ENCODE measurements at regions not wholly inside any gene's neighbourhood (a gene's known extent, or its start where the extent isn't known, plus 50 kb on each side); places are given as distances from the start of the nearest gene placed in this dataset.
A peak's percentile ranks its signal among the peaks of the same experiment; 100 is the strongest.

DNA sequence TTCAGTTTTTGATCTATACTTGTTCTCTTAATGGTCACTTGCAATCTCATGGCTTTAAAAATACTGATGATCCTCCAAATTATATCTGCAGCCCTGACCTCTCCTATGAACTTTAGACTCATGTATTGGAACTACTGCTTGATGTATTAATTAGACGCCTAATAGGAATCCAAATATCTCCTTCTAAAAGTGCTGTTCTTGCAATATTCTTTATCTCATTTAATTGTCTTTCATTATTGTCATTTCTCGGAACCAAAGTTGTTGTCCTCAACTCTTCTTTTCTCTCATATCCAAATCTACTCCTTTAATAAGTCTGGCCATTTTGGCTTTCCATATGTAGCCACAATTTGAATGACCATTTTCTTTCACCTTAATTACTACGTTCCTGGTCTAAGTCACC lies 907.6 kb upstream of the SEL1L start:
- no peak for DNase-seq (ENCODE audit: unreplicated experiment)
- Mint-ChIP-seq H3K4me1 (ENCODE audit: insufficient read depth, unreplicated experiment) (no peaks in the 10 kb centered on the region), H3K9me3 (ENCODE audit: unreplicated experiment) (peaks cover 19% of the 10 kb centered on the region), H3K27me3 (ENCODE audit: insufficient read depth, unreplicated experiment) (no peaks in the 10 kb centered on the region), H3K27ac (ENCODE audit: low read depth, unreplicated experiment) (no peak overlapping the region), H3K36me3 (ENCODE audit: insufficient read depth, unreplicated experiment) (no peaks in the 10 kb centered on the region), H3K4me3 (ENCODE audit: unreplicated experiment) (no peak overlapping the region)
- TF ChIP-seq, protein P1, sequence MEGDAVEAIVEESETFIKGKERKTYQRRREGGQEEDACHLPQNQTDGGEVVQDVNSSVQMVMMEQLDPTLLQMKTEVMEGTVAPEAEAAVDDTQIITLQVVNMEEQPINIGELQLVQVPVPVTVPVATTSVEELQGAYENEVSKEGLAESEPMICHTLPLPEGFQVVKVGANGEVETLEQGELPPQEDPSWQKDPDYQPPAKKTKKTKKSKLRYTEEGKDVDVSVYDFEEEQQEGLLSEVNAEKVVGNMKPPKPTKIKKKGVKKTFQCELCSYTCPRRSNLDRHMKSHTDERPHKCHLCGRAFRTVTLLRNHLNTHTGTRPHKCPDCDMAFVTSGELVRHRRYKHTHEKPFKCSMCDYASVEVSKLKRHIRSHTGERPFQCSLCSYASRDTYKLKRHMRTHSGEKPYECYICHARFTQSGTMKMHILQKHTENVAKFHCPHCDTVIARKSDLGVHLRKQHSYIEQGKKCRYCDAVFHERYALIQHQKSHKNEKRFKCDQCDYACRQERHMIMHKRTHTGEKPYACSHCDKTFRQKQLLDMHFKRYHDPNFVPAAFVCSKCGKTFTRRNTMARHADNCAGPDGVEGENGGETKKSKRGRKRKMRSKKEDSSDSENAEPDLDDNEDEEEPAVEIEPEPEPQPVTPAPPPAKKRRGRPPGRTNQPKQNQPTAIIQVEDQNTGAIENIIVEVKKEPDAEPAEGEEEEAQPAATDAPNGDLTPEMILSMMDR (IDR thresholded peaks at IDR 0.05; ENCODE audit: unreplicated experiment): no peak
- BruUV-seq (replicated peaks): no TSS peak
- POLR2A ChIA-PET: no interaction called here
- CTCF ChIA-PET: no interaction called here
- intact Hi-C loops (cut with micrococcal nuclease): no loop called here

- no peak overlapping the region for H3K27ac Mint-ChIP-seq (ENCODE audit: low read depth, unreplicated experiment)
- intact Hi-C loops (cut with micrococcal nuclease): no loop called here
Measured at GRCh38 chr14:82445810-82446570, 912.3 kb upstream of the SEL1L start.

DNA sequence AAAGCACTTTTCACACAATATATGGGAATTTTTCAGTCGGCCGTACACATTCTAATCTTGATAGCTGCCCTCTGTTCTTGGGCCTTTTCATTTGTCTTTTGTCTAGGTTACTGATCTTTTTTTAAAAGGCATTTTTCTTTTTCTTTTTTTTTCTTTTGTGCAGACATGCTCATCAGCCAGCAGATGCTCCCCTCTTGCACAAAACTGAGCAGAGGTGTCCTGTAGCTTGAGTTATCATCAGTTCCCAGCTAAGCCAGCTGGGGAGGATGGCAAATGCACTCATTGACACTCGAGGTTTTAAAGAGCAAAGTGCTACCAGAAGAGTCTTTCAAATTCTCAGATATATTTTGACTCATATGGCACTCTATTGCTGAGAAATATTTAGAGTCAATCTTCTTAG lies 913.9 kb upstream of the SEL1L start:
- TF ChIP-seq, protein P1 (IDR thresholded peaks at IDR 0.05; ENCODE audit: unreplicated experiment): no peak
- no peak overlapping the region for H3K4me3 Mint-ChIP-seq (ENCODE audit: unreplicated experiment)
- BruUV-seq (replicated peaks): no TSS peak
- intact Hi-C loops (cut with micrococcal nuclease): no loop called here
- peaks cover 5% of the 10 kb centered on the region for H3K9me3 Mint-ChIP-seq (ENCODE audit: unreplicated experiment)
- no peaks in the 10 kb centered on the region for H3K27me3 Mint-ChIP-seq (ENCODE audit: insufficient read depth, unreplicated experiment)
- POLR2A ChIA-PET: no interaction called here
- CTCF ChIA-PET: interaction anchor here (0.6 to 0.7 kb wide), 4 partner anchors 10 to 818 kb away, joined by 3 read pairs; no protein-coding TSS in a partner anchor
- H3K36me3 Mint-ChIP-seq (ENCODE audit: insufficient read depth, unreplicated experiment): no peaks in the 10 kb centered on the region
- H3K4me1 Mint-ChIP-seq (ENCODE audit: insufficient read depth, unreplicated experiment): no peaks in the 10 kb centered on the region
- peak; percentile 3 for DNase-seq (ENCODE audit: unreplicated experiment)
- H3K27ac Mint-ChIP-seq (ENCODE audit: low read depth, unreplicated experiment): no peak overlapping the region

More at GRCh38 chr14:82445810-82446570, 912.3 kb upstream of the SEL1L start:
- no TSS peak for BruUV-seq (replicated peaks)
- no peak for DNase-seq (ENCODE audit: unreplicated experiment)
- CTCF ChIA-PET: interaction anchor here (0.5 kb wide), 1 partner anchor 178 kb away, joined by 5 read pairs; no protein-coding TSS in a partner anchor
- Mint-ChIP-seq H3K9me3 (ENCODE audit: unreplicated experiment) (peaks cover 10% of the 10 kb centered on the region), H3K4me1 (ENCODE audit: insufficient read depth, unreplicated experiment) (no peaks in the 10 kb centered on the region), H3K4me3 (ENCODE audit: unreplicated experiment) (no peak overlapping the region), H3K36me3 (ENCODE audit: insufficient read depth, unreplicated experiment) (no peaks in the 10 kb centered on the region), H3K27me3 (ENCODE audit: insufficient read depth, unreplicated experiment) (no peaks in the 10 kb centered on the region)
- POLR2A ChIA-PET: no interaction called here
- TF ChIP-seq, protein P1 (IDR thresholded peaks at IDR 0.05; ENCODE audit: unreplicated experiment): no peak

GRCh38 chr14:82449926-82450468 lies 916.3 kb upstream of the SEL1L start:
- Mint-ChIP-seq H3K4me3 (ENCODE audit: unreplicated experiment) (no peak overlapping the region), H3K27me3 (ENCODE audit: insufficient read depth, unreplicated experiment) (no peaks in the 10 kb centered on the region), H3K9me3 (ENCODE audit: unreplicated experiment) (peaks cover 7% of the 10 kb centered on the region), H3K36me3 (ENCODE audit: insufficient read depth, unreplicated experiment) (no peaks in the 10 kb centered on the region), H3K27ac (ENCODE audit: low read depth, unreplicated experiment) (no peak overlapping the region), H3K4me1 (ENCODE audit: insufficient read depth, unreplicated experiment) (no peaks in the 10 kb centered on the region)
- intact Hi-C loops (cut with micrococcal nuclease): no loop called here
- ChIA-PET CTCF (no interaction called here), POLR2A (interaction anchor here (0.6 kb wide), 1 partner anchor 20 kb away, joined by 4 read pairs; no protein-coding TSS in a partner anchor)
- no peak for DNase-seq (ENCODE audit: unreplicated experiment)
- no TSS peak for BruUV-seq (replicated peaks)
- TF ChIP-seq, protein P1 (IDR thresholded peaks at IDR 0.05; ENCODE audit: unreplicated experiment): no peak
